ENCODE measurements at regions not wholly inside any gene's neighbourhood (a gene's known extent, or its start where the extent isn't known, plus 50 kb on each side); places are given as distances from the start of the nearest gene placed in this dataset.

DNA sequence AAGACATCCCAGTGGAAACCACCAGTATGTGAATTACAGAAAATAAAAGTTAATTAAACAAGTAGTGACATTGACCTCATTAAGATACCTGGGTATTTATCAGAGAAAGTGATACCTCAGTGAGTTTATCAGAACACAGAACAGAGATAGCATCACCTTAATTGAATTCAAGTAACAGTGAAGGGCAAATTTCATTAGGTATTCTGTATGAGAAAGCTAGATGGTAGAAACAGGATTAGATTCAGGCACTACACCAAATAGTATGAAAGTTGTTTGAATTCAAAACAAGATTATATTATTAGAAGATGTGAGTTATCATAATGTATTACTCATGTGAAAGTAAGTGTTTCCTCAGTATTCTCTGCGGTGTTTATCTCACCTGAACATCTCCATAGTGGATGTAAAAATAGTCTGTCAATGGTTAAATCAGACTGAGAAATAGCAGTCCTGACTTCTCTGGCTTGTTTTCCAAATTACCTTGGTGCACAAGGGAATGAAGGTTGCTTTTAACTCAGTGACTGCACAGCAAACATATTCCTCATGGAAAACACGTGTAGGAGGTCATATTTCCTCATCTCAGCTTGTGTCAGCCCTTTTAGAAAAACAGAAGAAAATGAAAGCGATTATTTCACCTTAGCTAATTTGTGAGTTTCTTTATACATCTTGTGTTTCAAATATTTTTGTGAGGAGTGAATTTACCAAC, 79.9 kb upstream of the PCDH18 start:
- H3K27ac ChIP-seq (ENCODE audit: low read length): no peak overlapping the region
- H3K4me3 ChIP-seq (ENCODE audit: control insufficient read depth in 1 of 2, extremely low read depth in 1 of 2, low read length in 1 of 2): no peak overlapping the region
- DNase-seq: no peak
- H3K4me1 ChIP-seq (ENCODE audit: control insufficient read depth in 1 of 2, extremely low read depth in 1 of 2, insufficient read depth in 2 of 2, low read length in 2 of 2): no peaks in the 10 kb centered on the region
- ChIA-PET CTCF (no interaction called here), POLR2A (no interaction called here)
- H3K27ac Mint-ChIP-seq: no peak overlapping the region
- no peaks in the 10 kb centered on the region for H3K27me3 ChIP-seq (replicated peaks in 1 of 2; ENCODE audit: control insufficient read depth in 2 of 2, extremely low read depth in 1 of 2, insufficient read depth in 2 of 2, low read length in 1 of 2)
- H3K36me3 Mint-ChIP-seq: no peaks in the 10 kb centered on the region
- WGBS (ENCODE audit: insufficient coverage): no CpG with 5 or more reads among the region's 3 CpGs
- ATAC-seq (replicated peaks in 1 of 4): no peak
- H3K27me3 Mint-ChIP-seq: no peaks in the 10 kb centered on the region
- H3K4me3 Mint-ChIP-seq: no peak overlapping the region
- no peaks in the 10 kb centered on the region for H3K36me3 ChIP-seq (ENCODE audit: control insufficient read depth in 2 of 2, extremely low read depth in 1 of 2, insufficient read depth in 1 of 2, low read length in 1 of 2)
- no peaks in the 10 kb centered on the region for H3K9me3 ChIP-seq
- peaks cover 5 to 8% (median 6%) of the 10 kb centered on the region in 3 donors for H3K9me3 Mint-ChIP-seq
- H3K4me1 Mint-ChIP-seq: no peaks in the 10 kb centered on the region

DNA sequence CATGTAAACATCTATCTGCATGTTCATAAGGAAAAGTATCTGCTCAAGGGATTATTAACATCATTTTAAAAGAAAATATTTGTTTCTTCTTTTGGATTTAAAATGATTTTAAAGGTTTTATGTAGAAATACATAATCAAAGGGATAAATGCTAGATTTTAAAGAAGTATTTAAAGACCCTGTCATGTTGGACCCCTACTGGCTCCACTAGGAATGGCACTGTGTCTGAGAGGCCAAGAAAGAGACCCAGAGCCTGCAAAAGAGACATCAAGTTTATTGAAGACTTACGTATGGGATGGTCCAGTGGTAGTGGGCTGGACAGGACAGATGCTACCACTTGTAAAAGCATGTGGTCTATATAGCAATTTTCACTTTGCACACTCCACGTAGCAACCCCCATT, 78.7 kb upstream of the PCDH18 start:
- Histone ChIP-seq H3K4me1 (ENCODE audit: control insufficient read depth in 1 of 2, extremely low read depth in 1 of 2, insufficient read depth in 2 of 2, low read length in 2 of 2) (no peaks in the 10 kb centered on the region), H3K36me3 (ENCODE audit: control insufficient read depth in 2 of 2, extremely low read depth in 1 of 2, insufficient read depth in 1 of 2, low read length in 1 of 2) (no peaks in the 10 kb centered on the region), H3K4me3 (ENCODE audit: control insufficient read depth in 1 of 2, extremely low read depth in 1 of 2, low read length in 1 of 2) (no peak overlapping the region), H3K27me3 (replicated peaks in 1 of 2; ENCODE audit: control insufficient read depth in 2 of 2, extremely low read depth in 1 of 2, insufficient read depth in 2 of 2, low read length in 1 of 2) (no peaks in the 10 kb centered on the region), H3K9me3 (no peaks in the 10 kb centered on the region), H3K27ac (ENCODE audit: low read length) (no peak overlapping the region)
- H3K27me3 Mint-ChIP-seq: no peaks in the 10 kb centered on the region
- H3K4me3 Mint-ChIP-seq: no peak overlapping the region
- no peak for DNase-seq
- no peak overlapping the region for H3K27ac Mint-ChIP-seq
- ChIA-PET POLR2A (no interaction called here), CTCF (no interaction called here)
- H3K4me1 Mint-ChIP-seq: no peaks in the 10 kb centered on the region
- H3K36me3 Mint-ChIP-seq: no peaks in the 10 kb centered on the region
- H3K9me3 Mint-ChIP-seq: peaks cover 5 to 8% (median 6%) of the 10 kb centered on the region in 3 donors
- ATAC-seq (replicated peaks in 1 of 4): no peak
- WGBS (ENCODE audit: insufficient coverage): 40% methylated on average over 1 of the region's 2 CpGs

DNA sequence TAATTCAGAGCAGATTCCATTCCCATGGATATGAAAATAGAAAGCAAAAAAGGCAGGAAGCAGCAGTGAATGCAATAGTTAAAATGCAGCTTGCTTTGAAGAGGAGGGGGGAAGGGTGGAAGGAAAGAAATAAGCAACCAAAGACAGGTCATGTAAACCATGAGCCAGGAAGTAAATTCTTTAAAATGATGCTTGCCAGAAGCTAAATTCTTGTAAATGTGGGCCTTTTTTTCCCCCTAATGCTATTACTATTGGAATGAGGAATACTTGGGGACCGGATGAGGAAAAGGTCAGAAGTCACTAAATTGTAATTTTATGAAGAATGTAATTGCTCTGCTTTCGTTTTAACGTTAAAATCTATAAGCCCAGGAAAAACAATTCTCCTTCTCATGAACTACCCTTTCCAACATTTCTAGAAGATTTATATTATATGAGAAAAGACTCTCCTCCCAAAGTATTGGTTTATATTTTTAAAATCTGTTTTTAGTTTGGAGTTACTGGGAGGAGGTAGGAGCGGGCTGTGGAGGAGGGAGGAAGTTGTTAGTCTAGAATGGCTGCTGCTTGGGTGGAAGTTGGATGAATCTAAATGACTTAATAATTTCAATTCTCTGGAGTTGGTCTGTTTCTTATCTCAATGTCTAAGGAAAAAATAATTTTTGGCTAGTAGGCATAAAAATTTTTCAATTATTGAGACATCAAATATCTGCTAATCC, 77.6 kb upstream of the PCDH18 start:
- Histone ChIP-seq H3K36me3 (ENCODE audit: control insufficient read depth in 2 of 2, extremely low read depth in 1 of 2, insufficient read depth in 1 of 2, low read length in 1 of 2) (no peaks in the 10 kb centered on the region), H3K27me3 (replicated peaks in 1 of 2; ENCODE audit: control insufficient read depth in 2 of 2, extremely low read depth in 1 of 2, insufficient read depth in 2 of 2, low read length in 1 of 2) (no peaks in the 10 kb centered on the region), H3K4me1 (ENCODE audit: control insufficient read depth in 1 of 2, extremely low read depth in 1 of 2, insufficient read depth in 2 of 2, low read length in 2 of 2) (no peaks in the 10 kb centered on the region), H3K9me3 (no peaks in the 10 kb centered on the region), H3K27ac (ENCODE audit: low read length) (no peak overlapping the region), H3K4me3 (ENCODE audit: control insufficient read depth in 1 of 2, extremely low read depth in 1 of 2, low read length in 1 of 2) (no peak overlapping the region)
- no peak overlapping the region for H3K27ac Mint-ChIP-seq
- H3K4me3 Mint-ChIP-seq: no peak overlapping the region
- ATAC-seq (replicated peaks in 1 of 4): no peak
- H3K4me1 Mint-ChIP-seq: no peaks in the 10 kb centered on the region
- peaks cover 8% of the 10 kb centered on the region in 3 donors for H3K9me3 Mint-ChIP-seq
- WGBS (ENCODE audit: insufficient coverage): 40% methylated on average over 1 of the region's 4 CpGs
- DNase-seq: no peak
- POLR2A ChIA-PET: no interaction called here
- no peaks in the 10 kb centered on the region for H3K36me3 Mint-ChIP-seq
- CTCF ChIA-PET: no interaction called here
- no peaks in the 10 kb centered on the region for H3K27me3 Mint-ChIP-seq

DNA sequence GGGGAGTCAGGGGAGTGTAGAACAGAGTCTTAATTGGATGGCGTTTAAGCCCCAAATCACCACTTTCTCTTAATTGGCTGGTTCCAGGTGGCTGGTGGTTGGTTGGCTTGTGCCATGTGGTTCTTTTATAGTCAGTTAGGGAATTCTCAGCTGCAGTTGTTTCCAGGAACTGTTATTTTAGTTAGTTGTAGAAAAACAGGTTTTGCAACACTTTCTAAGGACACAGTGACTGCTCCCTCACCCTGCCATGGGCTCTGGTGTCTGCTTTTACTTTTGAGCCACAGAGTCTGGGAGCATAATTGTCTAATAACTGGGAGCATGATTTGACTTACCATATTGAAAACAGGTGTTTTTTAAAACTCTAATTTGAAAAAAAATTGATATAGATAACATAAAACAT, 75.8 kb upstream of the PCDH18 start:
- H3K9me3 ChIP-seq: no peaks in the 10 kb centered on the region
- no CpG with 5 or more reads among the region's 1 CpG for WGBS (ENCODE audit: insufficient coverage)
- CTCF ChIA-PET: no interaction called here
- no peak overlapping the region for H3K27ac Mint-ChIP-seq
- no peak overlapping the region for H3K4me3 Mint-ChIP-seq
- peaks cover 6 to 10% (median 7%) of the 10 kb centered on the region in 3 donors for H3K9me3 Mint-ChIP-seq
- no peaks in the 10 kb centered on the region for H3K36me3 ChIP-seq (ENCODE audit: control insufficient read depth in 2 of 2, extremely low read depth in 1 of 2, insufficient read depth in 1 of 2, low read length in 1 of 2)
- ATAC-seq (replicated peaks in 1 of 4): no peak
- no peaks in the 10 kb centered on the region for H3K4me1 Mint-ChIP-seq
- H3K4me1 ChIP-seq (ENCODE audit: control insufficient read depth in 1 of 2, extremely low read depth in 1 of 2, insufficient read depth in 2 of 2, low read length in 2 of 2): no peaks in the 10 kb centered on the region
- no peak overlapping the region for H3K4me3 ChIP-seq (ENCODE audit: control insufficient read depth in 1 of 2, extremely low read depth in 1 of 2, low read length in 1 of 2)
- no peaks in the 10 kb centered on the region for H3K36me3 Mint-ChIP-seq
- H3K27ac ChIP-seq (ENCODE audit: low read length): no peak overlapping the region
- POLR2A ChIA-PET: no interaction called here
- no peaks in the 10 kb centered on the region for H3K27me3 ChIP-seq (replicated peaks in 1 of 2; ENCODE audit: control insufficient read depth in 2 of 2, extremely low read depth in 1 of 2, insufficient read depth in 2 of 2, low read length in 1 of 2)
- no peak for DNase-seq
- no peaks in the 10 kb centered on the region for H3K27me3 Mint-ChIP-seq

DNA sequence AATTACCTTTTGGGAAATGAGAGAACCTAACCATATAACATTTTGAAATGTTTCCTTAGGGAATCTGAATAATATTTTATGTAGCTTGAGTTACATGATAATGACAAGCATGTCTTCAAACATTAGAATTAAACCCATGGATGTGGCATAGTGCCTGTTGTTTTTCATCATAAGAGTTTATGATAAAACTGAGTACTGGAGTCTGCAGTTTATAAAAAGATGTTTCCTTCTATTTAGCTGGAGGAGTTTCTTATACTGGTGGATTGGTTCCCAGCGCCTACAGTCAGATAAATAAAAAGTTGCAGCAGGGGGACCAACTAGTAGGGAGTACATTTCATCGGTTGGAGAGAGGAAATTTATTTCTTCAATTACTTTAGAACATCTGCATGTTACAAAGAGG, 70.1 kb upstream of the PCDH18 start:
- ChIA-PET CTCF (no interaction called here), POLR2A (no interaction called here)
- Histone ChIP-seq H3K36me3 (ENCODE audit: control insufficient read depth in 2 of 2, extremely low read depth in 1 of 2, insufficient read depth in 1 of 2, low read length in 1 of 2) (no peaks in the 10 kb centered on the region), H3K9me3 (no peaks in the 10 kb centered on the region), H3K4me1 (ENCODE audit: control insufficient read depth in 1 of 2, extremely low read depth in 1 of 2, insufficient read depth in 2 of 2, low read length in 2 of 2) (no peaks in the 10 kb centered on the region), H3K27ac (ENCODE audit: low read length) (no peak overlapping the region), H3K4me3 (ENCODE audit: control insufficient read depth in 1 of 2, extremely low read depth in 1 of 2, low read length in 1 of 2) (no peak overlapping the region), H3K27me3 (replicated peaks in 1 of 2; ENCODE audit: control insufficient read depth in 2 of 2, extremely low read depth in 1 of 2, insufficient read depth in 2 of 2, low read length in 1 of 2) (no peaks in the 10 kb centered on the region)
- WGBS (ENCODE audit: insufficient coverage): no CpG with 5 or more reads among the region's 2 CpGs
- no peak for DNase-seq
- H3K4me1 Mint-ChIP-seq: no peaks in the 10 kb centered on the region
- H3K36me3 Mint-ChIP-seq: no peaks in the 10 kb centered on the region
- no peak for ATAC-seq (replicated peaks in 1 of 4)
- no peak overlapping the region for H3K27ac Mint-ChIP-seq
- H3K9me3 Mint-ChIP-seq: peaks cover 3 to 16% (median 11%) of the 10 kb centered on the region in 3 donors
- H3K27me3 Mint-ChIP-seq: no peaks in the 10 kb centered on the region
- no peak overlapping the region for H3K4me3 Mint-ChIP-seq

DNA sequence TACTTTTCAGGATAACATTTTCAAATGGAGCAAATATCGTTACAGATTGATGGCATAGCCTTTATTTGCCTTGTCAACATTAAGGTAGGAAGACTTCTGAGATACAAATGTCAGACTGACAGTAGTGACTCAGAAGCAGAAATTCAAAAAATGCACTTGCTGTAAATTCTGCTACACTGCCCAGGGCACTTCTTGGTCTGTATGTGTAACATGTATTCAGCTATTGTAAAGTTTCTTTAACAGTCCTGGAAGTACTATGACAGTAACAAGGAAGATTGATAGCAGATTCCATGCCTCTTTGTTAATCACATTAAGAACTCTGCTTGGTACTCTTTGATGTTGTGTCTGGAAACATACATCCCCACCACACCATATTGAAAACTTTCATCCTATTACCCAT, 69.6 kb upstream of the PCDH18 start:
- ATAC-seq (replicated peaks in 1 of 4) (no peak), DNase-seq (no peak)
- Mint-ChIP-seq H3K9me3 (peaks cover 3 to 16% (median 10%) of the 10 kb centered on the region in 3 donors), H3K36me3 (no peaks in the 10 kb centered on the region), H3K27ac (no peak overlapping the region), H3K4me3 (no peak overlapping the region), H3K27me3 (no peaks in the 10 kb centered on the region), H3K4me1 (no peaks in the 10 kb centered on the region)
- ChIA-PET CTCF (no interaction called here), POLR2A (no interaction called here)
- no peaks in the 10 kb centered on the region for H3K27me3 ChIP-seq (replicated peaks in 1 of 2; ENCODE audit: control insufficient read depth in 2 of 2, extremely low read depth in 1 of 2, insufficient read depth in 2 of 2, low read length in 1 of 2)
- H3K36me3 ChIP-seq (ENCODE audit: control insufficient read depth in 2 of 2, extremely low read depth in 1 of 2, insufficient read depth in 1 of 2, low read length in 1 of 2): no peaks in the 10 kb centered on the region
- no peaks in the 10 kb centered on the region for H3K4me1 ChIP-seq (ENCODE audit: control insufficient read depth in 1 of 2, extremely low read depth in 1 of 2, insufficient read depth in 2 of 2, low read length in 2 of 2)
- H3K4me3 ChIP-seq (ENCODE audit: control insufficient read depth in 1 of 2, extremely low read depth in 1 of 2, low read length in 1 of 2): no peak overlapping the region
- WGBS (ENCODE audit: insufficient coverage): no CpG with 5 or more reads among the region's 1 CpG
- H3K27ac ChIP-seq (ENCODE audit: low read length): no peak overlapping the region
- no peaks in the 10 kb centered on the region for H3K9me3 ChIP-seq
